AG10803 (cell line): ENCODE measurements at regions not wholly inside any gene's neighbourhood (a gene's known extent, or its start where the extent isn't known, plus 50 kb on each side); places are given as distances from the start of the nearest gene placed in this dataset.

Source experiments
- DNase-seq: peaks from one replicate; pipeline ENCODE4 v3.0.0; 2010; ENCODE audit warnings: low read depth
- H3K4me3 ChIP-seq: 2 replicates; pipeline ENCODE4 v1.5.1; 2011; ENCODE audit warnings: mild to moderate bottlenecking, low read length, control low read depth
- CTCF ChIP-seq: conservative IDR thresholded peaks from 2 replicates; pipeline ENCODE4 v1.5.1; 2011; ENCODE audit warnings: mild to moderate bottlenecking, low read length, control low read depth, inconsistent platforms

GRCh38 chr15:49789436-49789835, 168.6 kb downstream of the DTWD1 start:
- no peak for TF ChIP-seq CTCF
- DNase-seq = no peak
- H3K4me3 ChIP-seq = no peak overlapping the region

- no peak for TF ChIP-seq CTCF
- DNase-seq = no peak
These were observed 173.1 kb downstream of the DTWD1 start for GRCh38 chr15:49793943-49794342.

GRCh38 chr15:49801796-49802195, 180.9 kb downstream of the DTWD1 start:
- no peak overlapping the region for H3K4me3 ChIP-seq
- no peak for DNase-seq
- TF ChIP-seq CTCF = no peak

More at GRCh38 chr15:49793943-49794342, 173.1 kb downstream of the DTWD1 start:
- H3K4me3 ChIP-seq = no peak overlapping the region
